Keratinocyte (primary cell): ENCODE measurements at regions not wholly inside any gene's neighbourhood (a gene's known extent, or its start where the extent isn't known, plus 50 kb on each side); places are given as distances from the start of the nearest gene placed in this dataset.
A peak's percentile ranks its signal among the peaks of the same experiment; 100 is the strongest.

Source experiments
- DNase-seq: peaks from one replicate; pipeline ENCODE4 v3.0.0-alpha.2; 2011; ENCODE audit warnings: low read depth, missing footprints, low spot score
- FAIRE-seq: peaks from 2 replicates; lab custom pipeline; 2011; peaks lifted over from hg19 to GRCh38; lab: Jason Lieb, UNC
- H2AFZ ChIP-seq: 2 replicates; pipeline ENCODE4 v1.6.0; 2012; ENCODE audit warnings: low read length, control low read depth, inconsistent platforms; ENCODE audit not compliant: control insufficient read depth
- H3K27ac ChIP-seq: 2 replicates; pipeline ENCODE4 v1.5.1; 2011; ENCODE audit warnings: low read length; ENCODE audit not compliant: control insufficient read depth, insufficient read depth
- H3K27me3 ChIP-seq: 3 replicates; pipeline ENCODE4 v1.6.0; 2011; ENCODE audit warnings: low read length; ENCODE audit not compliant: control insufficient read depth, insufficient read depth; ENCODE audit errors: extremely low read depth
- H3K36me3 ChIP-seq, 2 experiments: 2 replicates in 1 of 2; 3 replicates in 1 of 2; pipeline ENCODE4 v1.5.1; 2011; ENCODE audit warnings: low read length in 2 of 2, mild to moderate bottlenecking in 1 of 2; ENCODE audit not compliant: control insufficient read depth in 2 of 2, insufficient read depth in 2 of 2; ENCODE audit errors: extremely low read depth in 1 of 2
- H3K4me1 ChIP-seq: 3 replicates; pipeline ENCODE4 v1.5.1; 2011; ENCODE audit warnings: low read length; ENCODE audit not compliant: control insufficient read depth, insufficient read depth; ENCODE audit errors: extremely low read depth
- H3K4me2 ChIP-seq: 3 replicates; pipeline ENCODE4 v1.6.0; 2011; ENCODE audit warnings: low read depth, low read length; ENCODE audit not compliant: control insufficient read depth, insufficient read depth; ENCODE audit errors: extremely low read depth
- H3K4me3 ChIP-seq, 3 experiments: fragments of 200-600 bp in 1 of 3; sonication (generic) in 1 of 3; 2 replicates in 2 of 3; 3 replicates in 1 of 3; pipeline ENCODE4 v1.5.1; 2011 to 2016; ENCODE audit warnings: low read length in 3 of 3, mild to moderate bottlenecking in 3 of 3, control low read depth in 2 of 3, inconsistent platforms in 1 of 3, low read depth in 1 of 3, mixed read lengths in 1 of 3, mixed run types in 1 of 3, moderate library complexity in 1 of 3; ENCODE audit not compliant: control insufficient read depth in 2 of 3, insufficient read depth in 2 of 3; ENCODE audit errors: extremely low read depth in 1 of 3
- H3K79me2 ChIP-seq: 2 replicates; pipeline ENCODE4 v1.6.0; 2012; ENCODE audit warnings: low read length; ENCODE audit not compliant: control insufficient read depth, insufficient read depth
- H3K9ac ChIP-seq: 3 replicates; pipeline ENCODE4 v1.6.0; 2011; ENCODE audit warnings: low read length; ENCODE audit not compliant: control insufficient read depth, insufficient read depth; ENCODE audit errors: extremely low read depth
- H3K9me1 ChIP-seq: 3 replicates; pipeline ENCODE4 v1.6.0; 2011; ENCODE audit warnings: low read length; ENCODE audit not compliant: control insufficient read depth, insufficient read depth; ENCODE audit errors: extremely low read depth
- H3K9me3 ChIP-seq: 2 replicates; pipeline ENCODE4 v1.5.1; 2012; ENCODE audit warnings: low read depth, low read length; ENCODE audit not compliant: control insufficient read depth
- H4K20me1 ChIP-seq: 3 replicates; pipeline ENCODE4 v1.6.0; 2011; ENCODE audit warnings: low read length; ENCODE audit not compliant: control insufficient read depth, insufficient read depth; ENCODE audit errors: extremely low read depth
- EZH2 ChIP-seq: IDR thresholded peaks from one replicate; pipeline ENCODE4 v1.6.1; 2012; ENCODE audit warnings: inconsistent platforms, mild to moderate bottlenecking, low read length, moderate library complexity
- dilution Hi-C: fragments of 300-500 bp; cut with MboI; formaldehyde crosslinking; loops from one replicate; pipeline ENCODE4 v1.7.0; 2020; ENCODE audit warnings: low sequenced_read_pairs; ENCODE audit not compliant: extremely low pct_ligation_motif_present
- TF ChIP-seq, protein P1 (sequence below), 3 experiments: IDR thresholded peaks in 1 of 3; conservative IDR thresholded peaks in 1 of 3; optimal IDR thresholded peaks in 1 of 3; 2 replicates in 2 of 3; 3 replicates in 1 of 3; pipeline versions ENCODE3 to v1.5.1; 2011; ENCODE audit warnings: low read length in 3 of 3, mild to moderate bottlenecking in 3 of 3, moderate library complexity in 2 of 3, control low read depth in 1 of 3, inconsistent platforms in 1 of 3; ENCODE audit not compliant: insufficient read depth in 2 of 3; ENCODE audit errors: extremely low read depth in 1 of 3

DNA sequence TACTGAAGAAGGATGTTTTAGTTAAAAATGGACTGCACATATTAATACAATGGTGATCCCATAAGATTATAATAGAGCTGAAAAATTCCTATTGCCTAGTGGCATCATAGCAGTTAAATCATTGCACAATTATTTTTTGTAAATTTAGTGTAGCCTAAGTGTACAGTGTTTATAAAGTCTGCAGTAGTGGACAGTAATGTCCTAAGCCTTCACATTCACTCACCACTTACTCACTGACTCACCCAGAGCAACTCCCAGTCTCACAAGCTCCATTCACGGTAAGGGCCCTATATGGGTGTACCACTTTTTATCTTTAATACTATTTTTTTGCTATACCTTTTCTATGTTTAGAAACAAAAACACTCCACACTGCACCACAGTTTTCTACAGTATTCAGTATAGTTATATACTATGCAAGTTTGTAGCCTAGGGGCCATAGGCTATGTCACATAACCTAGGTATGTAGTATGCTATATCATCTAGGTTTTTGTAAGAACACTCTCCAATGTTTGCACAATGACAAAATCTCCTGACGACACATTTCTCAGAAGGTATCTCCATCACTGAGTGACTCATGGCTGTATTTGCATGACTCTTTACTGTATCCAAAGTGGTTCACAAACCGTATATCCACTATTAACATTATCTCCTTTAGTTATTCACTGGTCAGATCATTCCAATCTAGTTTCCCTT is 536.0 kb downstream of the KLF12 start:
- Histone ChIP-seq H2AFZ (no peak overlapping the region), H3K9me3 (no peaks in the 10 kb centered on the region), H3K9ac (no peak overlapping the region), H3K4me3 (no peak overlapping the region), H3K36me3 (no peaks in the 10 kb centered on the region), H3K27me3 (no peaks in the 10 kb centered on the region), H3K79me2 (no peaks in the 10 kb centered on the region), H3K4me1 (peaks cover 19% of the 10 kb centered on the region), H3K9me1 (no peaks in the 10 kb centered on the region), H3K27ac (no peak overlapping the region), H3K4me2 (no peak overlapping the region), H4K20me1 (no peaks in the 10 kb centered on the region)
- DNase-seq (peak; percentile 42), FAIRE-seq (peak; percentile 64)
- dilution Hi-C loops = no loop called here
- TF ChIP-seq EZH2 = no peak
- TF ChIP-seq, protein P1, sequence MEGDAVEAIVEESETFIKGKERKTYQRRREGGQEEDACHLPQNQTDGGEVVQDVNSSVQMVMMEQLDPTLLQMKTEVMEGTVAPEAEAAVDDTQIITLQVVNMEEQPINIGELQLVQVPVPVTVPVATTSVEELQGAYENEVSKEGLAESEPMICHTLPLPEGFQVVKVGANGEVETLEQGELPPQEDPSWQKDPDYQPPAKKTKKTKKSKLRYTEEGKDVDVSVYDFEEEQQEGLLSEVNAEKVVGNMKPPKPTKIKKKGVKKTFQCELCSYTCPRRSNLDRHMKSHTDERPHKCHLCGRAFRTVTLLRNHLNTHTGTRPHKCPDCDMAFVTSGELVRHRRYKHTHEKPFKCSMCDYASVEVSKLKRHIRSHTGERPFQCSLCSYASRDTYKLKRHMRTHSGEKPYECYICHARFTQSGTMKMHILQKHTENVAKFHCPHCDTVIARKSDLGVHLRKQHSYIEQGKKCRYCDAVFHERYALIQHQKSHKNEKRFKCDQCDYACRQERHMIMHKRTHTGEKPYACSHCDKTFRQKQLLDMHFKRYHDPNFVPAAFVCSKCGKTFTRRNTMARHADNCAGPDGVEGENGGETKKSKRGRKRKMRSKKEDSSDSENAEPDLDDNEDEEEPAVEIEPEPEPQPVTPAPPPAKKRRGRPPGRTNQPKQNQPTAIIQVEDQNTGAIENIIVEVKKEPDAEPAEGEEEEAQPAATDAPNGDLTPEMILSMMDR (optimal IDR thresholded peaks at IDR 0.05 in 1 of 3, IDR thresholded peaks at IDR 0.05 in 1 of 3, conservative IDR thresholded peaks at IDR 0.05 in 1 of 3; ENCODE audit: extremely low read depth in 1 of 3, insufficient read depth in 2 of 3, low read length in 3 of 3) = no peak

GRCh38 chr13:73596382-73596781 is 537.6 kb downstream of the KLF5 start:
- Histone ChIP-seq H3K9me1 (no peaks in the 10 kb centered on the region), H4K20me1 (no peaks in the 10 kb centered on the region), H3K27me3 (no peaks in the 10 kb centered on the region), H3K9me3 (no peaks in the 10 kb centered on the region), H3K27ac (no peak overlapping the region), H3K4me3 (no peak overlapping the region), H3K4me1 (peaks cover 14% of the 10 kb centered on the region), H3K36me3 (no peaks in the 10 kb centered on the region), H2AFZ (no peak overlapping the region), H3K9ac (no peak overlapping the region), H3K4me2 (no peak overlapping the region), H3K79me2 (no peaks in the 10 kb centered on the region)
- DNase-seq (no peak), FAIRE-seq (no peak)
- TF ChIP-seq, protein P1 (optimal IDR thresholded peaks at IDR 0.05 in 1 of 3, IDR thresholded peaks at IDR 0.05 in 1 of 3, conservative IDR thresholded peaks at IDR 0.05 in 1 of 3; ENCODE audit: extremely low read depth in 1 of 3, insufficient read depth in 2 of 3, low read length in 3 of 3) = no peak
- TF ChIP-seq EZH2 = no peak
- dilution Hi-C loops = no loop called here
